SW 1271 (cell line): ENCODE measurements at regions not wholly inside any gene's neighbourhood (a gene's known extent, or its start where the extent isn't known, plus 50 kb on each side); places are given as distances from the start of the nearest gene placed in this dataset.

ENCODE experiments used
- DNase-seq, 2 experiments: peaks; one replicate each; lab custom pipeline; 2025; lab: John Stamatoyannopoulos, UW

DNA sequence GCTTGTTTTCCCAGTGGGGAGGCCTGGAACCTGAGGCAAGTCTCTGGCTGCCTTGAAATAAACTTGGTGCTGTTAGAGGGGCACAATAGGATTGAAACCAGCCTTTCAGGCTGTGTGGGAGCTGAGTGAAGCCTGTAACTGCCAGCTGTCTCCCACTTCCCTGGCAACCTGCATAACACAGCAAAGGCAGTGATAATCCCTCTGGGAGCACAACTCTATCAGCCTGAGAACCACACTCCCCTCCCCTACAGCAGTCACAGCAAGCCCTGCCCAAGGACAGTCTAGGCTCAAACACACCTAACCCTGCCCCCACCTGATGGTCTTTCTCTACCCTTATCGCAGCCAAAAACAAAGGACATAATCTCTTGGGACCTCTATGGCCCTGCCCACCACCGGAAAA, 683.8 kb upstream of the ATXN8OS start:
- no peak for DNase-seq

DNA sequence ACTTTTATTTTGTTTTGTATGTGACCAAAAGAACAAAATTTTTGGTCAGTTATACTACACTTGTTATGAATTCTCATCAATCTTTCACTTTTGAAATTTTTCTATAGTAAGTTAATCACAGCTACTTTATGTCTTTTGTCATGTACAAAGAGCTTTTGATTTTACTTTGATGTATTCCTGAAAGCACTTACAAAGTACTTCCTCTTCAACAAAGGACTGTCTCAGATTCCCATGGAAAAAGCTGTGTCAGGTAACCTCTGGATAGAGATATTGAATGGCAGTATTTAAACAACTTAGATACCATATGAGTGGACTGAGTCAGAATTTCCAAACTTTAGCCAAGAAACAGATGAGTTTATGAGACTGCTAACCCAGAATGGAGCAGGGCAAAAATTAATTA, 689.3 kb upstream of the ATXN8OS start:
- no peak for DNase-seq

DNA sequence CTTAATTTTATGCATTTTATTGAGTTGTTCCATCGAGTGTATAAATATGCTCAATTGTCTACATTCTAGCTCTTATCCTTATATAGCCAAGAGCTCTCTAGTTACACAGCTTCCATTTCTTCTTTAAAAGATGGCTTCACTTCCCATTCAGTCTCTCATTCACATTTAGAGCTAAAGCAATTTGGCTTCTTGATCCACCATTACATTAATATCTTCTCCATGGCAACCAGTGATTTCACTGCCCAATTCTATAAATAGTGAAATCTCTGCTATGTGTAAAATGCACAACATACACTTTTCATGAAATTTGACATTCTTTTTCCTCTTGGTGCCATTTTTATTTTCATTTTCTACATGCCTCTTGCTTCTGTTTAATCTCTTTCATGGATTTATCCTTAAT, 696.9 kb upstream of the ATXN8OS start:
- no peak for DNase-seq

DNA sequence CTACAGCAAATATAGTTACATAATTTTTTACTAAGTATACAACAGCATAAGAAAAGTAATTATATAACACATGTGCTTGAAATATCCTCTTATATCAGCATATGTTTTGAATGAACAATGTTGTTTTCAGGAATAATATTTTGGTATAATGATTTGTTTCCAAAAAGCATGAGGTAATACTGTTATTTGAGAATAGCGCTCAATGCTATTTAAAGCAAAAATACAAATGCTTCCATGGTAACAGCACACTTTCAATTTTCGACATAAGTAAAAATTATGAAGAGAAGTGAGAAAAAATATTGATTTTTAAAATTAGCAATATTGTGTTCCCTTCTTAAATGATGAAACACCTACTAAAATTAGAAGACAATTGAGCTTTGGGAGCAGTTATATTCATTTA, 715.9 kb upstream of the ATXN8OS start:
- no peak for DNase-seq

DNA sequence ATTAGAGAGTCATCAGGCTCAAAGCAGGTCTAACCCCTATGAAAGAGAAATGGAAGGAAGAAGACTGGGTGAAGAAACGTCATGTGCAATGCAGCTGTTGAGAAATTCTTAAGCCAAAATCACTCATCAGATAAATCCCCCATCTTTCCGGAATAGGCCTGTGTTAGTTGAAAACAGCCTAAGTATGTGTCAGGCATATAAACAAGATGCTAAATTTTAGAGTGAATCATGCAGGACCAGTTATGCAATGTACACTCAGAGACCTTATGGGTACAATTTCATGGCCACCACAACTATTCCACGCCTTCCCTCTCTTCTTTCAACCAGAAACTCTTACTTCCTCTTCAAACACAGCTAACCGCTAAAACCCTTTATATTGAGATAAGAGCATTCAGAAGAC, 717.7 kb upstream of the ATXN8OS start:
- no peak for DNase-seq

DNA sequence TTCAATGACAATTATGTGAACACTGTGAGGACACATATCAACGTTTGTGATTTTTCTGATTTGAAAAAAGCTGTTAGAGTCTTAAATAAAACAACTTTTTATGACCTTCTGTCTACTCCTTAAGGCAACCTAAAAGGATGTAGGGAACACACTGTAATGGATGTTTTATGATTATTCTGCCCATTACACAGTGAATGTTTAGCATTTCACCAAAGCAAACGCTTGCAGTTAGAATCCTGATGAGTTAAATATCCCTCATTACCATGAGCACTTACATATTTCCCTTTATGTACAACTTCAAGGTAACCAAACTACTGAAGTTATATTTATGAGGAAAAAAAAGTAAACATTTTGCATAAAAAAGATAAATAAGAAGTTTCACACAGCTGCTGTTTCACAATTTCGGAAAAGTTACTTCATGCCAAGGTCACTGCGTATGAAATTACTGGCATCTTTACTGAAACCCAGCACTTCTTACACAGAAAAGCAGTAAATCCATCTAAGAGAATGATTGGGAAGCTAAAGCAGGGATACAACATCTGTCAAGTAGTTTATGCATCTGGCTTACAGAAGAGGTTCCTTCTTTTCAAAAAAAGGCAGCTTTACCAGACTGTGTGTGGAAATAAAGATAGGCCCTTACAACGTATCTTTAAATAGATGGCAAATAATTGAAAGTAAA, 733.7 kb upstream of the ATXN8OS start:
- no peak for DNase-seq

DNA sequence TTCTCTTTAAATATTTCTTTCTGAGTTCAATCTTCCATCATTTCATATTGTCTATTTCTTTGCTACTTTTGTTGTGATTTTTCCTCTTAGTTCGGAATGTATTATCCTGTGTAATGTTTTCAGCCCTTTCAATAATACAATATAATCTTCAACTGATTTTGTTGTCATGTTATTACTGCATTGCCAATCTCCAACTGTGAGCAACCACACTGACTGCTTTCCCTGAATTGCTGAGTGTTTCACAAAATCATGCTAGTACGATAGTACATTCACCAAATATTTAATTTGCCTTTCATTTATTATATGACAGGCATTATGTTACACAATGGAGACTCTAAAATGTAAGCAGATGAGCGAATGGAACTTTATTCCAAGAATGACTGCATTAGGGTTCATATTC, 744.3 kb upstream of the ATXN8OS start:
- no peak for DNase-seq

DNA sequence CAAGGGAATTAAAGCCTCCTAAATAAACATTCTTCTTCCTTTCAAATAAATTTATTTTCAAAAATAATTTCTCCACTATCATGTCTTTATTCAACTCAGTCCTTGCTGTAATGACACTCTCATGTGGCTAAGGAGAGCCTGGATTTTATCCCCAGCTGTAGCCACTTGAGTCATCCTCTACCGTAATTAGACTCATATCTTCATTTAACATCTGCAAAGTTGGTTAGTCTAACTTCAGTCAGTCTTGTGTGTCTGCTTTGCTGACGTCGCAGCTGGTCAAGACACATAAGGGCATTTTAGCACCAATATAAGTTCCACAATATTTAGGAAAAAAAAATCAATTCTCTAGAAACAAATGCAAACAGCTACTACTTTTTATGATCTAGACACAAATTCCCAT, 776.4 kb upstream of the ATXN8OS start:
- DNase-seq = no peak

DNA sequence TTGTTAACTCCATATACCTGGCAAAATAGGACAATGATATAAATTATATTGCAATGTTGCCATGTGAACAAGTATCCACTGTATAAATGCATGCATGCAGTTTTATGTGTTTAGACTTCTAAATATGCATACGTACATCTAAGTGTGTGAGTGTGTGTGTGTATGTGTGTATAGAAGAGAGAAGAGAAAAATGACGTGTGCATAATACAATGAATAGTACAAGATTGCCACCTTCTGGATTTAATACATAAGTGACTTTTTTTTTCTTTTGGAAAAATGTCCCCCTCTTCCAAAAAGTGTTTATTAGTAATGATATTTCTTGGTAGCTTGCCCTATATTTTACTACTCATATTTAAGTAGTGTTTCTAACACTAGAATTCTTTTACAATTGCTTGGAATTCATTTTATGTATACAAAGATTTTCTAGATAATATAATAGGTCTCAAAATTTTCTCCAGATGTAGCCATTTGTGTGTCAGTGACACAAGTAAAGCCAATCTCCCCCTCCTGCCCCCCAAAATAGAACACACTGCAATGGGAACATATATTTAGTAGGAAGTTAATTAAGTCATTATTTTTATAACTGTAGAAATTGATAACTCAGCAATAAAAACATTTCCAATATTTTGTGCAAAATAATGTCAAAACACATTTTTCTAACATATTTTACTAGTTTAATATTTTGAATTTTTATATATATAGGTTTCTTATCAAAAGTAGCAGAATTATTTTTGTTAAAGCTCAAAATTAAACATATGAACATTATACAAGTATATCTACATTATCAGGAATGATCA, 783.3 kb upstream of the ATXN8OS start:
- peak in 1 of 2 experiments; percentile 54 for DNase-seq

DNA sequence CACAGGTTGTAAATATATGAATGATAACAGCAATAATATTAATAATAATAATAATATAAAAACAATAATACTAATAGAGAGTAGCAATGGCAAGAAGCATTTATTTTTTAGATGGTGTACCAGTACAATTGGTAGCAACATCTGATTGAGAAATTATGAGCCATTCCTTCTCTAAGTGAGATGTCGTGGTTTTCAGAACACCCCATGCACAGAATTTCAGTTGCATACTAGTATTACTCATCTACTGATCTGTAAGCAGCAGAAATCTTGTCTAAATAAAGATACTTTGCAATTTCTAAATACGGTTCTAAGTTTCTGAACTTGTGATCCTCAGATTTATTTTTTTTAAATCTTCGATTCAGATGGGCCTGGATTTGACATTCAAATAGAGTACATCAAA, 788.0 kb upstream of the ATXN8OS start:
- DNase-seq = no peak

DNA sequence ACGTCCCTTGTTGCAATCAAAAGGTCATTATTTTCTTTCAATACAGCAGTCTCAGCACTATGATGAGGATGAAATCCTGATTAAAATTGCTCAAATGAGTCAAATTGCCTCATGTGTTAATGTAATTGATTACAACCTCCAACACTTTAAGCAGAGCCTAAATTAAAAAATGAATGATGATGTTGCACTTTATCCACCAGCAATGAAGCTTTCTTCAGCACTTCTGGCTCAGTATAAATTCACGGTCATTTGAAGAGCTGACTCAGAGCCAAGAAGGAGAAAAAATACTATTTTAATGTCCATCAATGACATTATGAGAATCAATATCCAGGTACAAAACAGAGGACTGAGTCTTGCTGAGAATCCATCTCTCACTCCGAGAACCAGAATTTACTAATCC, 792.6 kb upstream of the ATXN8OS start:
- DNase-seq = no peak

DNA sequence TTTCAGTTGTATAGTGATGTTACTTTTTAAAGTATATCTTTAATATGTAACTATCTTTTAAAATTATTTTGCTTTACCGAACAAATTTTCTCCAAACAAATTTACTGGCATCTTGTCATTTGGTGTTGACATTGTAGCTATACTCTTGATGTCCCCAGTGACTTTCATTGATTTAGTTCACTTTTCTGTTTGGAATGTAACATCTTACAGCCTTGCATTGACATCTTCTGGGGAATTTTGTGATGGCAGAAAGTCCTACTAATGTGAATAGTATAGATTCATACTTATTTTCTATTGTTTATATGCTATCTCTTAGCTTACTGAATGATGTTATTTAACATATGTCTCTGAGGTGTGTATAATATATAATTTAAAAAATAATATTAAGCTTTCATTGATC, 800.9 kb upstream of the ATXN8OS start:
- DNase-seq = no peak

DNA sequence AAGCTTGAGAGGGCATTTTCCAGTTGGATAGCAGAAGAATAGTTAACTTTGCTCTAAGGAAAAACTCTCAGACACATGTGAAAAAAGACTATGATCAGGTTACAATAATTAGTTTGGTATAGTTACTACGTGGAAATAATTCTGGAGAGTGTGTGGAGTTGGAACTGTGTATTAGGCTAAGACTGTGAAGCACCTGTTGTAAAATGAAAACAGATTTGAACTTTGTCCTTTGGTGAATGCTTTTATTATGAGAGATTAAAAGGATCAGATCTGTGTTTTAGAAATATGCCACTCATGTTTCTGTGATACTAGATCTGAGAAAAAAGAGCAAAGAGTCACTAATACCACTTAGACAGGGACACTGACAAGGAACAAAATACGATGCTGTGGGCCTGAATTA, 807.5 kb upstream of the ATXN8OS start:
- no peak for DNase-seq

DNA sequence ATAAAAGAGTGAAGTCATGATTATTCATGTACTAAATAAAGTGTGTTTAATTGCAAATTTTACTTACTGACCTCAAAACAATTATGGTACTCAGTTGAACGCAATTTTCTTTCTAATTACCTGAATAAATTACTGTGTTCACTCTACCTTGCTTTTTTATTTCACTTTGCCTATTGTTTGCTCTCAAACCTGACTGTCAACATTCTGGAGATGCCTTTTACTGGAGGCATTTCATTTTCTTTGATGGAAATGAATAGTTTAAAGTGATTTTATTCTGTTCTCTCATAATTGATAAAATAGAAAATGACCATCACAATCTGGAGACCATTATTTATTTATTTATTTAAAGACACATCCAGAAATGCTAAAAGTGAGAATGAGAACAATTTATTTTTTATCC, 811.5 kb upstream of the ATXN8OS start:
- no peak for DNase-seq

DNA sequence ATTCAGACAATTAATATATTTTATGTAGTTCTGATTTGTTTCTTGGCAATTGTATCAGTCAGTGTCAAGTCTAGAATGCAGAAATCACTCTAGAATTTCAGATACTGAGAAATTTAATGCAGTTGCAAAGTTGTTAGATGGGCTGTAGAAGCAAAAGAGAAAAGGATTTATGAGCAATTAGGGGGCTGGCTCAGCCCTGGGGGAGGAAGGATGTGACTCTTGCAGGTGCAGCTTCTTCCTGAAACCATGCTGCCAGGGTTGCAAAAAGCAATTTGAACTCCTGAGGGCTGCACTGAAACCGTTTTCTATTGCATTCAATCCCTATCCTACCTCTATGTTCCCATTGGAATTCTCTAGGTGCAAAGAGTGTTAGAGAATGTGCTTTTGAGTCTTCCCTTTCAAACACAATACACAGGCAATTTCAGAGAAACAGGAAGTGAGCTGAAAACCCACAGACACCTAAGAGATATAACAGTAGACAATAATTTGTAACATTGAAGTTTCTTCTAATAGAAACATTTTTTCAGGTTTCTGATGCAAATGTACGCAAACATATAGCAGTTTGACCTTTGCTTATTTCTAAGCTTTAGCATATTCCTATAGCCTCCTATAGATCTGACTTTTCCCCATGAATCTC, 814.7 kb upstream of the ATXN8OS start:
- no peak for DNase-seq

DNA sequence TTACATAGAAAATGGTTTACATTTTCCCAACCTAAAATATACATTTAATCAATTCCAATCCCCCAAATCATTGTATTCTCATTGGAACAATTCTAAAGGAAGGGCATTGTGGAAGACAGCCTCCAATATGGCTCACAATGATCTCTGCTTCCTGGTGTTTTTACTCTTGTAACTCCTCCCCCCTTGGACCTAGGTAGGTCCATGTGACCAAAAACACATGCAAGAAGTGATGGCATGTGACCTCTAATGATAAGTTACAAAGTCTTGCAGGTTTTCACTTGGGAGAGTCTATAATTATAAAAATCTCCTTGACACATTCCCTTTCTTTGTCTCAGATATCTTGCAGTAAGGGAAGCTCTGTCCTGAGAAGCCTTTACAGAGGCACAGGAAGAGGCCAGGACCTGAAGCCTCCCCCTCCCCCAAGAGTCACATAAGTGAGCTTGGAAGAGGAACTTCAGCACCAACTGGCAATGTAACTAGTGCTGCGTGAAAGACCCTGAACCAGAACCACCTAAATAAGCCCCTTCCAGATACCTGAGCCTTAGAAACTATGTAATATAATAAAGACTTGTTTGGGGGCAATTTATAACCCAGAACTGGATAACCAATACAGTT, 816.2 kb upstream of the ATXN8OS start:
- DNase-seq = no peak

DNA sequence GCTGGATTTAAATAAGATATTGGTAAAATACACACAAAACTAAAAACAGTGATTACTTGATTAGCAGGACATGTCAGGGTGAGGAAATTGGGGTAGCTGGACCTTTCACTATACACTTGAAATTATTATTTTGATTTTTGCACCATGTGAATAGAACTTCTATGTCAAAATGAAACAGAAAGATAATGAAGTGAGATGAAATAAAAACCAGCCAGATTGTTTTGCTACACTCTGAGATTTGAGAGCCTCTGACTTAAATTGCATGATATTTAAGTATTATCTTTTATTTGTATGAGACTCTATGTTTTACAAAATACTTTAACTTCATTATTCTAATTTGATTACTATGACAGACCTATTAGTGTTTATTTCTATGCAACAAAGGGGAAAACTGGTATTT, 819.6 kb upstream of the ATXN8OS start:
- DNase-seq = no peak

DNA sequence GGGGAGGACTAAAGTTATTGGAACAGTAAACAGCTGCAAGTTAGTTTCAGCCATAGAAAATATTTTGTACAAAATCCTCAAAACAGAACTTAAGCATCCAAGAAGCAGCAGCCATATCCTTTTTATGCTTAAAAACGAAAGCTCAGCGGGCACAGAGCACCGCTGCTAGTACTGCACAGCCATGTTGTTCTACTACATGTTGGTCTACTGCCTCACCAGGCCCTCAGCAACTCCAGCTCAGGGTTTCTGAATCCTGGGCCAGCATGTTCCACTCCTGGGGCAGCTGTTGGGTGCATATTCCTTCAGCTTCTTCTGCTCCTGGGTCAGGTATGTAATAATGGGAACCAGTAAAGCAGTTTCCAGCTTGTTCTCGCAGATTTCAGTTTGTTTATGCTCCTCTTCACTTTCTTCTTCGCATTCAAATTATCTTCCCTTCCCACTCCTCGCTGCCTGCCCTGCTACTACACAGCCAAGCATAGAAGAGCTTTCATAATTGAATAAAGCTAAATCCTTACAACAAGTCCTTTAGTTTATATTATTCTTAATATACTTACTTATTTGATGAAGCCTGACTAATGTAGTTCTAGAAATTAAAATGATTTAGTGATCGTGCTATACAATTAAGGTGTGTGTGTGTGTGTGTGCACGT, 820.5 kb upstream of the ATXN8OS start:
- DNase-seq = no peak

DNA sequence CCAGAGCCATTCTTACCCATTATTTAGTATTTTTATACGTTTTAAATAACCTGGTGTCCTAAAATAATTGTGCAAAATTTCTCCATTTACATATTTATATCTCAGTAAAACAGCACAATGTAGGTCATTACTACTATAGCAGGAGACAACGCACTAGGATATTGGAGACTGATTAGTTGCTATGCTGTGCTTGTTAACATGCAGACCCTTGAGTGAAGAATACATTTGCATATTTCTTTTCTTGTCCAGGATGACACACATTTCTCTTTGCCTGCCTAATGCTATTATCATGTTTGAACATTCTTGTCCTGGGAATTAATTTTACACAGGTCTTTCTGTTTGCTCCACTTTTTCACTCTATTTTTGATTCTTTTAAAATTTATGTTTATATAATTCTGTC, 823.8 kb upstream of the ATXN8OS start:
- DNase-seq = no peak

DNA sequence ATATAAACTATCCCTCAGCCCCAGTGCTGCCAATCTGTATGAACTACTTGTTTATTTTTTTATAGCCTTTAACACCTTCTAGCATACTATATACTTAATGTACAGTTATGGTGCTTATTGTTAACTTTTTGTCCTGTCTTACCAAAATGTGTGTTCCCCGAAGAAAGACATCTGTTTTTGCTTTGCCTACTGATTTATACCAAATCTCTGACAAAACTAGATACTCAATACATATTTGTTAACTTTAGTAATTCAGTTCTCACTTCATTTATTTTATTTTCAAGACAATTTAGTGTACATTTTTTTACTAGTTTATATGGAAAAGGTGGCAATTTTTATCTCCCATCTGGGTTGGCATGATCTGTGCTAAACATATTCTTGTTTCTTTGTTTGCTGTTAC, 824.3 kb upstream of the ATXN8OS start:
- DNase-seq = no peak

DNA sequence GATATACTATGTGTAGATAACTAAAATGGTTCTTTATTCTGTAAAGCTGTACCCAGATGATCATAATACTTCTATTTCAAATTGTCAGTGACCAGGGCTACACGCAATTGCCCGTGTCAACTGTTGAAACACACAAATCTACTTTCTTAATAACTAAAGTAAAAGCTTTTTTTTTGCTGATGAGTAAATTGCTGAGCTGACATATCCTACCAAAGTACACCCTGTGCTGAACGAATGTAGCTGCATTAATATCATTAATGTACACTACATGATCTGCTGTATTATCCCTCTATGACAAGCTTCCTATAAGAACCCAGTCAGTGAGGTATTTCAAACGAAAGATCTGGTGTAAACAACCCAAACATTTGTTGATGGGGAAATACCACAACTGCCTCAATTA, 827.2 kb upstream of the ATXN8OS start:
- DNase-seq = no peak

DNA sequence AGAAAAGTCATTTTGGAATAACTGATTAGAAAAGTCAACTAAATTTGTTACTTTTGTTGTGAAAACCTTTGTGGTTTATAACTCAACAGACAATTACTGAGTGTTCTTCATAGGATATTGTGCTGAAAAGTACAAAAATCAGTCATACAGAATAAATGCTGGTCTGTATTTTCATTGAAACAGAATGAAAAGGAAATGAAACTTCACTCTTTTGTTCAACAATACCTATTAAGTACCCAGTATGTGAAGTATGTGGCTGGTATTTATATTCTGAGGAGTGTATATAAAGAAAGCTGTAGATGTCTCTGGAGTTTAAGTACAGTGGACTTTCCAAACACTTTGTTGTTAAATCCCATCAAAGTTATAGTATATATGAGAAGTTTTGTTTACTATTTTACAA, 828.4 kb upstream of the ATXN8OS start:
- DNase-seq = no peak
